AML-193 (cell line): ENCODE measurements at regions not wholly inside any gene's neighbourhood (a gene's known extent, or its start where the extent isn't known, plus 50 kb on each side); places are given as distances from the start of the nearest gene placed in this dataset.
A peak's percentile ranks its signal among the peaks of the same experiment; 100 is the strongest.
"Not testable (repeated sequence)": the region's sequence is repeated elsewhere in the genome, so short reads cannot be mapped to it uniquely, and the experiment has no call there.

Experiments
- DNase-seq, 2 experiments: peaks; one replicate each; lab custom pipeline; 2025; lab: John Stamatoyannopoulos, UW

GRCh38 chr18:76640438-76640837 lies 145.4 kb upstream of the ZNF516 start:
- no peak for DNase-seq

- no peak for DNase-seq
Measured at GRCh38 chr18:76634564-76634963, 139.5 kb upstream of the ZNF516 start.

- DNase-seq = peak; percentile 71 to 75
Measured at GRCh38 chr18:76633588-76634269, 138.7 kb upstream of the ZNF516 start.

GRCh38 chr18:76627444-76627843 lies 132.4 kb upstream of the ZNF516 start:
- DNase-seq = no peak

GRCh38 chr18:76626991-76627390 lies 131.9 kb upstream of the ZNF516 start:
- DNase-seq = no peak

- no peak for DNase-seq
Measured at GRCh38 chr18:76622651-76623050, 127.6 kb upstream of the ZNF516 start.

- peak in 1 of 2 experiments; percentile 34 for DNase-seq
Measured at GRCh38 chr18:76621782-76622495, 126.9 kb upstream of the ZNF516 start.

GRCh38 chr18:76621226-76621625 lies 126.2 kb upstream of the ZNF516 start:
- no peak for DNase-seq

- DNase-seq = peak; percentile 76 to 83
Measured at GRCh38 chr18:76620321-76621170, 125.5 kb upstream of the ZNF516 start.

- DNase-seq = peak; percentile 24 to 54
Measured at GRCh38 chr18:76619621-76620315, 124.7 kb upstream of the ZNF516 start.

GRCh38 chr18:76619261-76619620 lies 124.2 kb upstream of the ZNF516 start:
- DNase-seq = peak; percentile 50 to 54

- DNase-seq = no peak
Measured at GRCh38 chr18:76618721-76619120, 123.7 kb upstream of the ZNF516 start.

- DNase-seq = no peak
Measured at GRCh38 chr18:76616373-76616772, 121.3 kb upstream of the ZNF516 start.

- no peak for DNase-seq
Measured at GRCh38 chr18:76615065-76615733, 120.2 kb upstream of the ZNF516 start.

GRCh38 chr18:76613755-76614120 lies 118.7 kb upstream of the ZNF516 start:
- DNase-seq = no peak

- DNase-seq = no peak
Measured at GRCh38 chr18:76613053-76613754, 118.2 kb upstream of the ZNF516 start.

- not testable (repeated sequence) for DNase-seq
Measured at GRCh38 chr18:76611750-76612045, 116.7 kb upstream of the ZNF516 start.

GRCh38 chr18:76610933-76611749 lies 116.1 kb upstream of the ZNF516 start:
- DNase-seq = no peak

GRCh38 chr18:76610012-76610411 lies 115.0 kb upstream of the ZNF516 start:
- DNase-seq = no peak

- no peak for DNase-seq
Measured at GRCh38 chr18:76605341-76605929, 110.4 kb upstream of the ZNF516 start.
